ENCODE measurements at regions not wholly inside any gene's neighbourhood (a gene's known extent, or its start where the extent isn't known, plus 50 kb on each side); places are given as distances from the start of the nearest gene placed in this dataset.

GRCh38 chr5:97844797-97845196 lies 661.8 kb upstream of the RIOK2 start:
- TF ChIP-seq CHD2 (IDR thresholded peaks at IDR 0.05; ENCODE audit: low read length) (no peak), JUND (IDR thresholded peaks at IDR 0.05; ENCODE audit: low read length) (no peak), POLR2AphosphoS5 (IDR thresholded peaks at IDR 0.05; ENCODE audit: low read depth, low read length) (no peak)

All from H1 (cell line).